ENCODE measurements at regions not wholly inside any gene's neighbourhood (a gene's known extent, or its start where the extent isn't known, plus 50 kb on each side); places are given as distances from the start of the nearest gene placed in this dataset.

- DNase-seq: no peak
- Histone ChIP-seq H3K4me3 (no peak overlapping the region), H3K36me3 (no peaks in the 10 kb centered on the region), H3K4me1 (peaks cover 0 to 9% (median 2%) of the 10 kb centered on the region in 4 donors), H3K27ac (no peak overlapping the region), H3K27me3 (no peaks in the 10 kb centered on the region), H3K9me3 (no peaks in the 10 kb centered on the region)
- ATAC-seq (ENCODE audit: low FRiP score in 2 of 2): no peak
- WGBS, 2 donors: 65 to 66% methylated on average over 3 of the region's 3 CpGs
- TF ChIP-seq POLR2A (IDR thresholded peaks at IDR 0.05): no peak
- TF ChIP-seq POLR2AphosphoS5 (IDR thresholded peaks at IDR 0.05): no peak
- TF ChIP-seq EP300 (IDR thresholded peaks at IDR 0.05): no peak
- TF ChIP-seq, protein P1, sequence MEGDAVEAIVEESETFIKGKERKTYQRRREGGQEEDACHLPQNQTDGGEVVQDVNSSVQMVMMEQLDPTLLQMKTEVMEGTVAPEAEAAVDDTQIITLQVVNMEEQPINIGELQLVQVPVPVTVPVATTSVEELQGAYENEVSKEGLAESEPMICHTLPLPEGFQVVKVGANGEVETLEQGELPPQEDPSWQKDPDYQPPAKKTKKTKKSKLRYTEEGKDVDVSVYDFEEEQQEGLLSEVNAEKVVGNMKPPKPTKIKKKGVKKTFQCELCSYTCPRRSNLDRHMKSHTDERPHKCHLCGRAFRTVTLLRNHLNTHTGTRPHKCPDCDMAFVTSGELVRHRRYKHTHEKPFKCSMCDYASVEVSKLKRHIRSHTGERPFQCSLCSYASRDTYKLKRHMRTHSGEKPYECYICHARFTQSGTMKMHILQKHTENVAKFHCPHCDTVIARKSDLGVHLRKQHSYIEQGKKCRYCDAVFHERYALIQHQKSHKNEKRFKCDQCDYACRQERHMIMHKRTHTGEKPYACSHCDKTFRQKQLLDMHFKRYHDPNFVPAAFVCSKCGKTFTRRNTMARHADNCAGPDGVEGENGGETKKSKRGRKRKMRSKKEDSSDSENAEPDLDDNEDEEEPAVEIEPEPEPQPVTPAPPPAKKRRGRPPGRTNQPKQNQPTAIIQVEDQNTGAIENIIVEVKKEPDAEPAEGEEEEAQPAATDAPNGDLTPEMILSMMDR (IDR thresholded peaks at IDR 0.05): no peak
Observed at GRCh38 chr16:79412783-79413225, 187.7 kb downstream of the MAF start.

DNA sequence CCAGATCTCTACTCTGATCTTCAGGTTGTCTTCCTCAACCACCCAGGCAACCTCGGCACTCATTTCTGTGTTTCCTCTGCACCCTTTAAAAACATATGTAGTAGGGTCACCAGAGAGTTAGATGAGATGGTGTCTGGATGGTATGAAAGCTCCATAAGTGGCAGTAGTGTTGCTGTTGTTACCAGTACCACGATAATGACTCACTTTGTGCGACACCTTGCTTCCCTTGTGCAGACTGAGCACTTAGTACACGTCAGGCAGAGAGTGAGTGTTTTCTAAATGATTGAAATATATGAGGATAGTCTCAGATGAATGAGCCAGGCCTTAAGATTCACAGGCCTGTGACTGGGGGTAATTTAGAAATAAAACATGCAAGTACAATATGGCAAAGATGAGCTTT lies 188.7 kb downstream of the MAF start:
- TF ChIP-seq, protein P1 (IDR thresholded peaks at IDR 0.05): no peak
- TF ChIP-seq POLR2A (IDR thresholded peaks at IDR 0.05) (no peak), POLR2AphosphoS5 (IDR thresholded peaks at IDR 0.05) (no peak), EP300 (IDR thresholded peaks at IDR 0.05) (no peak)
- ATAC-seq (ENCODE audit: low FRiP score in 2 of 2): no peak
- WGBS, 2 donors: 74 to 97% methylated on average over 4 of the region's 4 CpGs

DNA sequence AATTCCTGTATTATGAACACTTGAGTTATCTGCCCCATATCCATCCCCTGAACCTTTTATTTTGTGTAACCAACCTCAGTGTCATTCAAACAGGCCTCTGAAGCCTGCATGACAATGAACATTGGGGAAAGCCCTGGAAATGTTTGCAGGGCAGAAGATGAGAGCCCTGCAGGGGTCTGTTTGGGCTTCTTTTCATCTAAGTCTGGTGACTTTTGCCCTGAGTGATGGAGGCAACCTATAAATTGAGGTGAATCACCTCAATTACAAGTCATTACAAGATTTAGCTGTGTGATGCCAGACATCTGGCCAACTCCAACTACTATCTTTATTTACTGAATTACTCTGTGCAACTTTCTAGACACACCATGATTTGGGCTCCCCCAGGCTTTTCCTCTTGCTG lies 189.2 kb downstream of the MAF start:
- ATAC-seq (ENCODE audit: low FRiP score in 2 of 2) (no peak), DNase-seq (no peak)
- Histone ChIP-seq H3K9me3 (no peaks in the 10 kb centered on the region), H3K4me3 (no peak overlapping the region), H3K4me1 (no peaks in the 10 kb centered on the region), H3K36me3 (no peaks in the 10 kb centered on the region), H3K27ac (no peak overlapping the region), H3K27me3 (no peaks in the 10 kb centered on the region)
- TF ChIP-seq, protein P1 (IDR thresholded peaks at IDR 0.05): no peak
- TF ChIP-seq EP300 (IDR thresholded peaks at IDR 0.05) (no peak), POLR2AphosphoS5 (IDR thresholded peaks at IDR 0.05) (no peak), POLR2A (IDR thresholded peaks at IDR 0.05) (no peak)

More for the DNA sequence above, 188.7 kb downstream of the MAF start:
- no peaks in the 10 kb centered on the region for H3K9me3 ChIP-seq
- H3K4me1 ChIP-seq: peaks cover 0 to under 1% (median 0%) of the 10 kb centered on the region in 4 donors
- H3K27me3 ChIP-seq: no peaks in the 10 kb centered on the region
- H3K4me3 ChIP-seq: no peak overlapping the region
- no peaks in the 10 kb centered on the region for H3K36me3 ChIP-seq
- DNase-seq: no peak
- no peak overlapping the region for H3K27ac ChIP-seq

- Histone ChIP-seq H3K4me3 (no peak overlapping the region), H3K36me3 (no peaks in the 10 kb centered on the region), H3K9me3 (no peaks in the 10 kb centered on the region), H3K4me1 (no peaks in the 10 kb centered on the region), H3K27ac (no peak overlapping the region), H3K27me3 (no peaks in the 10 kb centered on the region)
- DNase-seq (no peak), ATAC-seq (ENCODE audit: low FRiP score in 2 of 2) (no peak)
- 67 to 82% methylated on average over 9 of the region's 9 CpGs for WGBS, 2 donors
- no peak for TF ChIP-seq POLR2AphosphoS5 (IDR thresholded peaks at IDR 0.05)
- no peak for TF ChIP-seq EP300 (IDR thresholded peaks at IDR 0.05)
- TF ChIP-seq, protein P1 (IDR thresholded peaks at IDR 0.05): no peak
- no peak for TF ChIP-seq POLR2A (IDR thresholded peaks at IDR 0.05)
Observed at GRCh38 chr16:79409978-79410377, 190.6 kb downstream of the MAF start.

DNA sequence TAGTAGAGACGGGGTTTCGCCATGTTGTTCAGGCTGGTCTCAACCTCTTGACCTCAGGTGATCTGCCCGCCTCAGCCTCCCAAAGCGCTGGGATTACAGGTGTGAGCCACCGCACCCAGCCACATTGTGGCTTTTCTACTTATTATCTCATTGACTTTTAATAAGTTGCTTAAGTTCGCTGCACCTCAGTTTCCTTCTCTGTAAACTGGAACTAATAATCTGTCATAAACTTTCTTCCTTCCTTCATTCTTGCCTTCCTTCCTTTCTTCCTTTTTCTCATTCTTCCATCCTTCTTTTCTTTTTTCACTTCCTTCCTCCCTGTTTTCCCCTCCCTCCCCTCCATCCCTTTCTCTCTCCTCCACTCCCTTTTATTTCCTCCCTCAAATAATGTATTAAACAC lies 192.2 kb downstream of the MAF start:
- WGBS, 2 donors: 93% methylated on average over 6 of the region's 6 CpGs
- no peak for DNase-seq
- H3K4me3 ChIP-seq: no peak overlapping the region
- no peaks in the 10 kb centered on the region for H3K9me3 ChIP-seq
- no peak for ATAC-seq (ENCODE audit: low FRiP score in 2 of 2)
- no peaks in the 10 kb centered on the region for H3K27me3 ChIP-seq
- TF ChIP-seq POLR2AphosphoS5 (IDR thresholded peaks at IDR 0.05) (no peak), POLR2A (IDR thresholded peaks at IDR 0.05) (no peak), EP300 (IDR thresholded peaks at IDR 0.05) (no peak)
- TF ChIP-seq, protein P1 (IDR thresholded peaks at IDR 0.05): no peak
- no peaks in the 10 kb centered on the region for H3K4me1 ChIP-seq
- no peaks in the 10 kb centered on the region for H3K36me3 ChIP-seq
- no peak overlapping the region for H3K27ac ChIP-seq

All from upper lobe of left lung (tissue), 6 donors.